GM23248 (cell line): ENCODE measurements at regions not wholly inside any gene's neighbourhood (a gene's known extent, or its start where the extent isn't known, plus 50 kb on each side); places are given as distances from the start of the nearest gene placed in this dataset.

ENCODE experiments used
- EZH2 ChIP-seq: fragments of 200-600 bp; sonication (generic); IDR thresholded peaks from 2 replicates; pipeline ENCODE4 v1.6.1; 2018; ENCODE audit warnings: antibody characterized with exemption, mild to moderate bottlenecking; ENCODE audit not compliant: insufficient read depth, poor library complexity, severe bottlenecking
- EZH2phosphoT487 ChIP-seq: fragments of 200-600 bp; sonication (generic); IDR thresholded peaks from 2 replicates; pipeline ENCODE4 v1.6.1; 2018; ENCODE audit warnings: antibody characterized with exemption, moderate library complexity, mild to moderate bottlenecking, low read depth; ENCODE audit not compliant: insufficient read depth

GRCh38 chr6:168159506-168159905 lies 80.5 kb upstream of the FRMD1 start:
- no peak for TF ChIP-seq EZH2phosphoT487
- no peak for TF ChIP-seq EZH2
